Fibroblast of the conjunctiva (primary cell): ENCODE measurements at regions not wholly inside any gene's neighbourhood (a gene's known extent, or its start where the extent isn't known, plus 50 kb on each side); places are given as distances from the start of the nearest gene placed in this dataset.

Experiments
- DNase-seq: peaks from one replicate; pipeline ENCODE4 v3.0.0-alpha.2; 2010; ENCODE audit warnings: low read depth

DNA sequence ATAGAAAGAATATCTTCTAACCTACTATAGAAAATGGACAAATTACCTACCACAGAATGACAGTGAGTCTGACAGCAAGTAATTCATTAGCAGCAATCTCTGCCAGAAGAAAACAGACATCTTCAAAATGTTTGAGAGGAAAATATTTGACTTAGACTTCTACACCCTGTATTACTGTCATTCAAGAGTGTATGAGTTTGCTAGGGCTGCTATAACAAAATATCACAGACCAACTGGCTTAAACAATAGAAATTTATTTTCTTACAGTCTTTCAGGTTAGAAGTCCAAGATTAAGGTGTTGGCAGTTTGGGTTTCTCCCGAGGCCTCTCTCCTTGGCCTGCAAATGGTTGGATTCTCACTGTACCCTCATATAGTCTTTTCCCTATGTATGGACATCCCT is 52.9 kb upstream of the FGGY start:
- DNase-seq = no peak

GRCh38 chr1:59244891-59245290 is 52.0 kb upstream of the FGGY start:
- no peak for DNase-seq
